ENCODE measurements at regions not wholly inside any gene's neighbourhood (a gene's known extent, or its start where the extent isn't known, plus 50 kb on each side); places are given as distances from the start of the nearest gene placed in this dataset.

DNA sequence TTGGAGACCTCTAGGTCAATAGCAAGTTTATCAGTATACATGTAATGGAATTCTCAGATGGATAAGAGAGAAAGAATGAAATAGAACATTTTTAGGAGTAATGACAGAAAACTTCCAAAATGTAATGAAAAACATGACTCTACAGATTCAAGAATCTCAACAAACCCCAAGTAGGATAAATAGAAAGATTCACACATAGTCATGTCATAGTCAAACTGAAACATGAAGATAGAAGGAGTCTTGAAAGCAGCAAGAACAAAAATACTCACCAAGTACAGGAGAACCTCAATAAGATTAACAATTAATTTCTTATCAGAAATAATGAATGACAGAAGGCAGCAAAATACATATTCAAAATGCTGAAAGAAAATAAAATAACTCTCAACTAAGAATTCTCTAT is 164.5 kb downstream of the SPATA31D1 start:
- DNase-seq (ENCODE audit: low read depth, low spot score): no peak

DNA sequence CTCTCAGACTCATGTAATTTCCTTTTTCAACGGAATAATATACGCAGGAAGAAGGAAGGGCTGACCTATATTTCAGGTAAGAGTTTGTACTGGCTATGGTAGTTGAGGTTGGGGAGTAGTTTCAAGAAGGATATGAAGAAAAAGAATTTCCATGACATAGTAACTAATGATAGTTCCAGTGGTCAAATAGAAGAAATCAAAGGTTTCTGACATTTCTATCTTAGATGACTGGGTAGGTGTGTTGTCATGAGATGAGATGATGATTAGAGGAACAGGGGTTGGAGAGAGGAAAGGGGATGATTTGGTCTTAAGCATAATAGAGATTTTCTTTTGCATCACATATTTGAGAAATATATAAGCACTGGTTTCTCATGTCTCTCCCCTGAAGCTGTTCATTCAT is 166.0 kb downstream of the SPATA31D1 start:
- DNase-seq (ENCODE audit: low read depth, low spot score): no peak

DNA sequence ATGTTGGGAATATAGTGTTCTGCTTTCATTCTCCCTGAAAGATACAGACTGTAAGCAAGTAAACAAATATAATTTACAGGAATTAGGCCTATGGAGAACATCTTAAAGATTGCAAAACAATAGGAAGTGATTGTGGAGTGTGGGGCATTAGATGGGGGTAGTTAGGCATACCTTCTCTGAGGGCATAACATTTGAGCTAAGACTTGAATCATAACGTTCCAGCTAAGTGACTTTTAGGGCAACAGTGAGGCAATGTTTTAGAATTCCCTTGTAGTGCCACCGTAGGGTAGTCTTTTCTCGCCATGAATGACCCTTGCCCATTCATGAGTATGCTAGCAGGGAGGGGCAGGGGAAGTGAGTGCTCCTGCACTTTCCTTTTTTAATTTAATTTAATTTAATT is 173.3 kb downstream of the SPATA31D1 start:
- DNase-seq (ENCODE audit: low read depth, low spot score): no peak

DNA sequence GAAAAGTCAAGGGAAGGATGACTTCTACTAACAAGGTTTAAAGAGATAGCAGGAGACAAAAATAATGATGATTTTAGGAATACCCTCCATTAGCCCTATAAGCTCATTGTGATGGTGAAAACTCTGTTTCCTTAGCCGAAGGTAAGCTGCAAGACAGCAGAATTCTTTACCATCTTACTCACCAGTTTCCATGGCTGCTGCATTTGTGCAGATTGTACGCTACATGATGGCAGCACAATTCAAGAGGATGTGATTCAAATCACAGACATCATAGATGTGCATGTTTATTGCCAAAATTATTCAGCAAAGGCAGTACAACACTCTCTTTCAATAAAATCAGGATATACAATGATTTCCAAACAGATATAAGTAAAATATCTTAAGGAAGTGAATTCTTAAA is 175.6 kb downstream of the SPATA31D1 start:
- no peak for DNase-seq (ENCODE audit: low read depth, low spot score)

DNA sequence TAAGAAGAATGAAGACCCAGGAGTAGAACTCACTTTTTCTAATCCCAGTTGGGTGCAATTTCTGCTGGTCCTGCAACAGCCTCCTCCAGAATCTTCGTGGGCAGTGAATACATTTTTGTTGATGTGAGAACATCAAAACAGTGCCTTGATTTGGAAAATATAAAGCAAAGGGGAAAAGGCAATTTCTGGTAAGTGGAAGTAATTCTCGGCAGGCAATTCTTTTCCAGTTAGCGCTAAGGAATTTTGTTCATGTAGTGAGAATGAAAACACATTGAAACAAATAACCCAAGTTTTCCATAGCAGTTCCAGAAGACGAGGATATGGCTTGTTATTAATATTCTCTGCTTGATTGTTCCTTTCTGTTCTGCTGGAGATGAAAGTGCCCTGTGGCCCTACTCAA is 178.7 kb downstream of the SPATA31D1 start:
- DNase-seq (ENCODE audit: low read depth, low spot score): no peak

DNA sequence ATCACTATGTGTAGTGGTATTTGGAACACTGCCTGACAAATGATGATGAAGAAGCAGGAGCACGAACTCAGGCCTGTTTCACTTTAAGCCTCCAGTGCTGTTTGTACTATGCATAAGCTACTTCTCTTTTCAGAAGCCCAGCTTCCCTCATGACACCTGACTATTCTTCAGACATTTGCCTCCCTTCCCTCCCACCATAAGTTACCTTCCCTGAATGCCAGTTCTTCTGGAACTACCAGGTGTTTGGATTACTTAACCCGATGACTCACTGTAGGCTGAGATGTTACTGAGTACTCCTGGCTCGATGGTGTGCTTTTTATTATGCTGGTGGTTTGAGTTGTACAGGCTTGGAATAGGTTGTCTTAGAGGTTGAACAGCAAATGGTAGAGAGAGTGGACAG is 180.0 kb downstream of the SPATA31D1 start:
- DNase-seq (ENCODE audit: low read depth, low spot score): no peak

DNA sequence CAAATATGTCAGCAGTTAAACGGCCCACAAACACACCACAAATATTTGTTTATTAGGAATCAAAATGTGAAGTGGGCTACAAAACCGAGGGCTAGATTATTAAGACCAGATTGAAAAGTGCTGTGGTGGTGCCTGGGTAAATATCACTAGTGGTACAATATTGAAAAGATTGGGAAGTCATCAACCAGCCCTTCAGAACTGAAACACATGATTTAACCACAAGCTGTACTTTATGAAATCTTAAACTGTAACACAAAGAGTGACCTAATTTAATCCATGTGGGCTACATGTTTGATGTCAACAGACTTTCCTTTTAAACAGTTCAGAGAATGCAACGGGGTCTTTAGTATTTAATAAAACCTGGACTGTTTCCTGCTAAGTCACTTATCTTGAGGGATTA is 182.3 kb downstream of the SPATA31D1 start:
- DNase-seq (ENCODE audit: low read depth, low spot score): no peak

DNA sequence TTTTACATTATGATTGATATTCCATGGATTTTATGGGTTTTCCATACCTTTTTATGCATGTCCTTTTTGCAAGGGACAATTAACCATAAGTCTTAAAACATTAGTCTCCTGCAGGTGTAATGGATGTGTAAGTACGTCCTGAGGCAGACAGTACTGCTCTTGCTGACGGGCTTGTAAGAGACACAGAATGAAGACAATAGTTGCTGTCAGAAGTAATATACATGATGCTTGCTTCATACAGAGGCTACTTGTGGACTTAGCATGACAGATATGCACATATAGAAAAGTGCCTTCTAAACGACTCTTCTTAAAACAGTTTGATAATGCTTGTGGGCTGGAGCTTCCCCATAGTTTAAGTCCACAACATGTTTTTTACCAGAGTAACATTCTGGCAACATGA is 182.7 kb downstream of the SPATA31D1 start:
- no peak for DNase-seq (ENCODE audit: low read depth, low spot score)

DNA sequence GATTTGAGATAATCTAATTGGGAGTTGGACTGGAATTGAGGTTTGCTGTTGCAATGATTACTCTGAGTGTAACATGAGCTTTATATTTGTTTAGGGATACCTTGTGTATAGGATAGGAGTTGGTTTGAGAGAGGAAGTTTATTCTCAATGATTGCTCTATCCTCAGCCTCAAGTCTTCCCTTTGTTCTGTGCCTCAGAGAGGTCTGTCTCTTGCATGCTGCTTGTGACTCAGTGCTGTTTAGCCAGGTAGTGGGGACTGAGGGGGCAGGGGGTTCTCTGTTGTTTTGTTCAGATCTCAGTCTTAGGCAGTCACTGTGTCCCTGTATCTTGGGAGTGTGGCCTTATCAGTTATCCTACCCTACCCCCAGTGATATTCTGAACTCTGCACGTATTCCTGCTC is 192.1 kb downstream of the SPATA31D1 start:
- no peak for DNase-seq (ENCODE audit: low read depth, low spot score)

DNA sequence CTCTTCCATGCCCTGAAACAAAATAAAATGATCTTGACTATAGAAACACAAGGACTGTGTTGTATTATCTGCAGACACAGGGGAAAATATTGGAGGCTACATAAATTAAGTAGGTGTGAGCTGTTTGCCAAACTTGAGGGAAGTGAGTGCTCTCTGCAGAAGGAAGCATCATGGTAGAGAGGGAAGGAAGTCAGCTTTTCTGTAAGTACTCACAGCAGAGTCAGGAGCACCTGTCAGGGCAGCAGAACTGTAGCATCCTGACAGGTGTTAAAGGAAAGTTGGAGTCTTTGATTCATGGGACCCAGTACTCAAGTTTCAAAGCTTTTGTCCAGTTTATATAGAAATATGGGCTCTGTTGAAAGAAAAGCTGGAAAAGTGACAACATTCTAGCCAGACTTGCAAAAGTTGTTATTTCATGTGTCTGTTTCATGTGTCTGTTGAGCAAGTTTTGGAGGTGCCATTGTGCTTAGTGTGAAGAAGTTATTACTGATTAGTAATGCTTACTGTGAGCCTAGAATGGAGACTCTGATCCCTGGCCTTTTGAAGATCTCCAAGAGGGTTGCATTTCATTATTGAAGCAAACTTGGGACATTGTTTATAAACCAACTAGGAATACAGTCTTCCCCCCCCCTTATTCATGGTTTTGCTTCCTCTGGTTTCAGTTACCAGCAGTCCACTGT is 194.7 kb downstream of the SPATA31D1 start:
- no peak for DNase-seq (ENCODE audit: low read depth, low spot score)

DNA sequence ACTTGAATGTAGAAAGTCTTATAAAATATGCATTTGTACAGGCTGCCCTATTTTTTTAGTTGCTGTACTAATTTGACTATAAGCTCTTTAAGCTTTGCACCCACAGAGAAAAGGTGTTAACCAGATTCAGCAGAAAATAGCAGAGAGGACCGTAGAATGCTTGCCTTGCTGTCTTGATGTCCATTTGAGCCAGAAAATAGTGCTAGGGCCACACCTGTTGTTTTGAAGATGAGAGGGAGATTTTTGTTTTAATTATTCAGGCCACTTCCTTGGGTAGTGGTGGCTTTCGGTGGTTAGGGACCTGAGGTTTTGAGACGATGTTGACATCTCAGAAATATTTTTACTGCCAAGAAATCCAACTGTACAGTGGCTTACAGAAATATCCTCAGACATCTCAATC is 196.0 kb downstream of the SPATA31D1 start:
- DNase-seq (ENCODE audit: low read depth, low spot score): no peak

DNA sequence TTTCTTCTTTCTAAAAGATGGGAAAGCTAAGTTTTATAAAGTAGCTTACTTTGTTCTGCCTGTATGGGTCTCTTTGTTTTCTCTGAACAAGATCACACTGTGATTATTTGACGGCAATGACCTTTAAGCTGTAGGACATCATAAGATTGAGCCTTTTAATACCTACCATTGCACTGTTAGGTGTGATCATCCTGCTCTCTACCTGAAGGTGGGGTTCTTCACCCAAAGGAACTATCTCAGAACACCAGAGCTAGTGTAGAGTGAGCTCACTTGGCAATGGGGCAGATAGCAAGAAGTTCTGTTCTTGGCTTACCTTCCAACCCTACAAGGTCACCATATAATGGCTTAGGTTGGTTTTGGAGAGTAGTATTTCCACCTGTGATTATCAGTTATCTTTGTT is 200.2 kb downstream of the SPATA31D1 start:
- DNase-seq (ENCODE audit: low read depth, low spot score): no peak

DNA sequence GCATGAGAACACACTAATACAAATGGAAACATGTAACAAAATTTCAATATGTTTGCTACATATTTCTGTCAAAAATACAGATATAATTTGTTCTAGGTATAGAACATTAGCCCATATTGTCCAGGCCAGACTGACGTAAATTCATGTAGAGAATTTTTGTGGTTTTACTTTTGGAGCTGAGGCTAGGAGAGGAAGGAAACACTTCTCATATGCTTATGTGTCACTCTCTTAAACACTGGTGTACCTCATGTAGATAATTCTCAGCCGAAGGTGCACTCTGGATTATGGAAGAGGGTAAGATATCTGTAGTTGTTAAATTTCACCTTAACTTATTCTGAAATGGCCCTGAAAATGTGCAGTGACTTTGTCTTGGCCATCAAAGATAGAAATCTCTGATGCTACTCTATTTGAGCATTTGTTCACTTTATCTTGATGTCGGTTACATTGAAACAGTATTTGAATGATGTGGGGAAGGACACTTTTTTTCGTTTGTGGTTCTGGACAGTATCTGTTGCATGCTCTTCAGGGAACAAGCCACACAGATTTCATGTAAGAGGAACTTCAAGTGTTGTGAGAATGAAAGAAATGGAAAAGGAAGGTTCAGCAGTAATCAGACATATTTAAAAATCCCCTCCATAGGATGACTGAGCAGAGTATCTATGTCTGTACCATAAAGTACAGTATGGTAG is 202.7 kb downstream of the SPATA31D1 start:
- no peak for DNase-seq (ENCODE audit: low read depth, low spot score)

DNA sequence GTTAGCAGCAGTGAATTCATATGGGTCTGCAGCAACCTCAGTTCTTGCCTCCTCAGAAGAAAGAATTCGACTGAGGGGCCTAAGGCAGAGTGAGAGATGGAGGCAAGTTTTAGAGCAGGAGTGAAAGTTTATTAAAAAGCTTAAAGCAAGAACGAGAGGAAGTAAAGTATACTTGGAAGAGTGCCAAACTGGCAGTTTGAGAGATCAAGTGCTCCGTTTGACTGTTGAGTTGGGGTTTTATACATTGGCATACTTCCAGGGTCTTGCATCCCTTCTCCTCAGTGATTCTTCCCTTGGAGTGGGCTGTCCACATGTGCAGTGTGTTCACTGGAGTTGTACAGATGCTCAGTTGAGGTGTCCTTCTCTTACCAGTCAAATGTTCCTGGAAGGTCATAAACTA is 203.6 kb downstream of the SPATA31D1 start:
- DNase-seq (ENCODE audit: low read depth, low spot score): no peak

DNA sequence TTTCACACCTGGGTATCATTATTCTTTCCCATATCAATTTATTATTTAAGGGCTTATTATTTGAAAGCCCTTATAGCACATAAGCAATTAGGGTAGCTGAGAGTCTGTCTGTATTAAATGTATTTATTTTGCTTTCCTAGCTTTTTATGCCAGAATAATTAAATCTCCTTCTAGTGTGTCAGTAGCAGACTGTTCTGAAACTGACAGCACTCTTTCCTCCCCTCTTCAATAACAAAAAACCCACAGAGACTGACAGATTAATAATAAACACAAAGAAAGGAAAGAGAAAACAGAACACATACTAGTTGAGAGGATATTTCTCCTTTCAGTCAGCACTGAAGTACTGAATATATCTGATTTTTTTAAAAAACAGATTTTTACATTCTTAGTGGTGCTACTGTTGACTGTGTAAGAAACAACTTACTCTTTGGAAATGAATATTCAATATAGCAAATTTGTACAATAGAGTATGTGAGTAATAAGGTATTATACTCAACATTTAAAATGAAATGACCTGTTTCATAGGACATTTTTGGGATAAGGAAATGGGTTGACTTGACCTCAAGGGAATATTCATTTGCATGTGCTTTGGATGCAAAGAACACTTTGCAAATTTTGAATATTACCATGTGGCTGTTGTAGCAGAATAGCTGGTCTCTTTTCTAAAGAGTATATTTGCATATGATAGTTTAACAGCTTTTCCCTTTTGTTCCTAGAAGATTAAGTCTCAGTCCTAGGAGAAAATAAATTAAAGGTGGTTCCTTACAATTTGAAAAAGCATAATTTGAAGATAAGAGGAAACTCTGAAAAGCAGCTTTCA is 208.3 kb downstream of the SPATA31D1 start:
- DNase-seq (ENCODE audit: low read depth, low spot score): no peak

DNA sequence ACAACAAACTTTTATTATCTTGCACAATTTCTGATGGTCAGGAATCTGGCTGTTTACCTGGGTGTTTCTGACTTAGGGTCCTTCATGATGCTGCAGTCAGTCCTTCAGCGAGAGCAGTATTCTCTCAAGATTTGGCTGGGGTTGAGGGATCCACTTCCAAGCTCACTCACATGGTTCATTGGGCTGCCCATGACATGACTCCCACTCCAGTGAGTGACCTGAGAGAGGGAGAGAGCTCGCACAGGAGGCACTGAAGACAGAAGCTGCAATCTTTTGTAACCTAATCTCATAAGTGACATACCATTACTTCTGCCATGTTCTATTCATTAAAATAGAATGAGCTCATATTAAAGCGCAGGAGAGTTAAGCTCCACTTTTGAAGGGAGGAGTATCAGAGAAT is 212.6 kb downstream of the SPATA31D1 start:
- no peak for DNase-seq (ENCODE audit: low read depth, low spot score)

DNA sequence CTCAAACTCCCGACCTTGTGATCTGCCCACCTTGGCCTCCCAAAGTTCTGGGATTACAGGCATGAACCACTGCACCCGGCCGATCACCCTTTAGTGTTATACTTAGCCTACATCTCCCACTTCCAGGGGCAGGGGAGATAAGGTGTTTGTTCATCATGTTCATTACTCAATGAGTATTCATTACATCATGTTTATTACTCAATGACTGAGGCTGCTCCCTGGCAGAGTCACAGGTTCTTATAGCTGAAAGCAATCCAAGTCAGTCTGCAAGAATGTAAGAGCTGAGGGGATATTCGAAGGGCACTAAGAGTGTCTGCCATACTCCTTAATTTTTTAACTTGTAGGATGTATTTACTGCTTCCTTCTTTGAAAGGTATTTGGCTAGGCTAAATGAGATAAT is 214.2 kb downstream of the SPATA31D1 start:
- no peak for DNase-seq (ENCODE audit: low read depth, low spot score)

DNA sequence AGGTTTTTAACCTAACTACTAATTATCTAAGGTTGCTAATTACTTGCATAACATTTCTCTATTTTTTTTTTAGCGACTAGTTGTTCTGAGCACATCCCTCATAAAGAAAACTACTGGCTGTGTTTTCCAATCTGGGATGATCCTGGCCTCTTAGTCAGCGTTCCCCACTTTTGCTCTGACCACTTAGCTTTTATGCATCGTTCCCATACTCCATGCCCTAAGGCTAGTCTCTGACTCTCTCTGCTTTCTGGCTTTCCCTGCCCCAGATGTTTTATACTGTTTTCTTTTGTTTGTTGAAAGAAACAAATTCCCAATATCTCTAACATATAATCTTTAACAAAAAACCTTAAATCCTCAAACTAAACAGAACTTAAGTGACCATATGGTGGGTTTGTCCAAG is 217.9 kb downstream of the SPATA31D1 start:
- DNase-seq (ENCODE audit: low read depth, low spot score): peak; percentile 15

DNA sequence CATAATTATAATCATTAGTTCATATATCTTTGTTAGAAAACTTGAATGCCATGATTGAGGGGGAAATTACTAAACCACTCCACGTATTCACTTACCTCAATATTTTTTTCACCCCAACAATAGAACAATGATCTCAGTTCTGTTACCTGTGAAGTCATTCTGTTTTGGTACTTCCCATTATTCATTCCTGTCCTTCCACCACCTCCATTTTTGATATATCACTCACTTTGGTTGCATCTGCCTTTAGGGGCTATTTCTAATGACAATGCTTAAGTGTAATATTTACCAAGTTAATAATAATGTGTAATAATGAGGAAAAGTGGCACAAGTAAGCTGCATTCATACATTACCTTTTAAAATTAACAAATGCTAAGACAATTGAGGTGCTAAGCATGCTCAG is 218.4 kb downstream of the SPATA31D1 start:
- no peak for DNase-seq (ENCODE audit: low read depth, low spot score)

DNA sequence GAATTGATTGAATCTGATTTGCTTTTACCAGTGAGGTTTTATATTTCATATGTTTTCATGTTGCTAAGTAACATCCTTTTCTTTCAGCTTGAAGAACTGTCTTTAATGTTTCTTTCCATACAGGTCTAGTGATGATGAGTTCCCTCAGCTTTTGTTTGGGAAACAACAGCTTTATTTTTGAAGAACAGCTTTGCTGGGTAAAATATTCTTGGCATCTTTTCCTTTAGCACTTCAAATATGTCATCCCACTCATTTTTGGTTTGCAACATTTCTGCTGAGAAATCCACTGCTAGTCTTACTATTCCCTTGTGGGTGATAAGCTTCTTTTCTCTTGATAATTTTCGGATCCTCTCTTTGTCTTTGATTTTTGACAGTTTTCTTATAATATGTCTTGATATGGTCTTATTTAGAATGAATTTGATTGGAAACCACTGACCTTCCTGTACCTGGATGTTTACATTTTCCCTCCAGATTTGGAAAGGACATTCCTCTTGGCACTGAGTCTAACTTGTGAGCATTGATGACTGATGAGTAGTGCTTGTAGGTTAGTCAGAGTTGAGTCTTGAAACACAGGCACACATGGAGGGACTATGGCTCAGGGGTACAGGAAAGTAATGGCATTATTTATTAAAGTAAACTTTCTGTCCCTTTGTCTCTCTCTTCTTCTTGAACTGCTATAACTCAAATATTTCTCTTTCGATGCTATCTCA is 220.3 kb downstream of the SPATA31D1 start:
- DNase-seq (ENCODE audit: low read depth, low spot score): no peak

DNA sequence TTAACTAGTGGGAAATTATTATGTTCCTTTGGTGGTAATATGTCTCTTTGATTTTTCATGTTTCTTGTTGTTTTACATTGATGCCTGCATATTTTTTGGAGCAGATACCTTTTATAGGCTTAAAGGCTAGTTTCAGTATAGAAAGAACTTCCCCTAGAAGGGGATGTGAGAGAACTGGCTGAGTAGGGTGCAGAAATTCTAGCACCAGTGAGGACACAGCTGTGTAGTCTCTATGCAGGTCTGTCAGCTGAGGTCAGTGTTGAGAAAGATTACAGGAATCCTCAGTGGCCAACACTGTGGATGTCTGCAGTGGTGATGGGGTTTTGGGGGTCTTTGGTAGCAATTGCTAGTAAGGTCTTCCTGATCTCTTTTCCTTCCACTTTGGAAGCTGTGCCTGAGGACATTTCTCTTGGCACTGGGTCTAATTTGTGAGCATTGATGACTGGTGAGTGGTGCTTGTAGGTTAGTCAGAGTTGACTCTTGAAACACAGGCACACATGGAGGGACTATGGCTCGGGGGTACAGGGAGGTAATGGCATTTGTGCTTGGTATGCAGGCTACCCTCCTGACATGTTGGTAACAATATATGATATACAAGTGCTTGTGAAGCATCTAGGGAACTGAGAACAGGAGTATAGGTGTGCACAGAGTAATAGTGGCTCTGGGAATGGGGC is 221.4 kb downstream of the SPATA31D1 start:
- no peak for DNase-seq (ENCODE audit: low read depth, low spot score)

DNA sequence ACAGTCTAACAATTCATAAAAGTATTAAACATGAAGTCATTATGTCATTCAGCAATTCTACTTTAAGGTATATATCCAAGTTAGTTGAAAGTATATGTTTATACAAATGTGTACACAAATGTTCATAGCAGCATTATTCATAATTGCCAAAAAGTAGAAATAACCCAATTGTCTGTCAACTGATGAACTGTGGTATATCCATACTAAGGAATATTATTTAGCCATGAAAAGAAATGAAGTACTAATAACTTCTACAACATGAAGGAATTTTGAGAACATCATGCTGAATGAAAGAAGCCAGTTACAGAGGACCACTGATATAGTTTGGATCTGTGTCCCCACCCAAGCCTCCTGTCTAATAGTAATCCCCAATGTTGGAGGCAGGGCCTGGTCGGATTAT is 224.3 kb downstream of the SPATA31D1 start:
- no peak for DNase-seq (ENCODE audit: low read depth, low spot score)
